OCI-M2 (cell line): ENCODE measurements at regions not wholly inside any gene's neighbourhood (a gene's known extent, or its start where the extent isn't known, plus 50 kb on each side); places are given as distances from the start of the nearest gene placed in this dataset.

Experiments
- DNase-seq: peaks from one replicate; lab custom pipeline; 2025; ENCODE audit not compliant: unreplicated experiment; lab: John Stamatoyannopoulos, UW

- DNase-seq, result no peak
Observed at GRCh38 chr12:125412506-125412905, 347.3 kb downstream of the AACS start.

GRCh38 chr12:125417446-125417845, 352.2 kb downstream of the AACS start:
- no peak for DNase-seq

- DNase-seq, result no peak
Observed at GRCh38 chr12:125418902-125419564, 353.8 kb downstream of the AACS start.

- no peak for DNase-seq
Observed at GRCh38 chr12:125424909-125425308, 359.7 kb downstream of the AACS start.

- no peak for DNase-seq
Observed at GRCh38 chr12:125431516-125431915, 366.3 kb downstream of the AACS start.

- DNase-seq, result no peak
Observed at GRCh38 chr12:125434131-125434530, 368.9 kb downstream of the AACS start.

GRCh38 chr12:125434936-125435443, 369.8 kb downstream of the AACS start:
- DNase-seq, result no peak

GRCh38 chr12:125435871-125436270, 370.6 kb downstream of the AACS start:
- no peak for DNase-seq

- no peak for DNase-seq
Observed at GRCh38 chr12:125436686-125437085, 371.5 kb downstream of the AACS start.

GRCh38 chr12:125440399-125440798, 375.2 kb downstream of the AACS start:
- no peak for DNase-seq

GRCh38 chr12:125443341-125443740, 378.1 kb downstream of the AACS start:
- no peak for DNase-seq

GRCh38 chr12:125451408-125451807, 386.2 kb downstream of the AACS start:
- no peak for DNase-seq

- DNase-seq, result no peak
Observed at GRCh38 chr12:125453751-125454150, 388.5 kb downstream of the AACS start.

GRCh38 chr12:125454291-125454690, 389.1 kb downstream of the AACS start:
- no peak for DNase-seq

- no peak for DNase-seq
Observed at GRCh38 chr12:125454786-125455480, 389.7 kb downstream of the AACS start.

- DNase-seq, result no peak
Observed at GRCh38 chr12:125455556-125455955, 390.3 kb downstream of the AACS start.

GRCh38 chr12:125458552-125459268, 393.5 kb downstream of the AACS start:
- no peak for DNase-seq

- DNase-seq, result no peak
Observed at GRCh38 chr12:125461831-125462230, 396.6 kb downstream of the AACS start.

GRCh38 chr12:125463386-125463785, 398.2 kb downstream of the AACS start:
- no peak for DNase-seq

- DNase-seq, result no peak
Observed at GRCh38 chr12:125467363-125467762, 402.1 kb downstream of the AACS start.

GRCh38 chr12:125469683-125470082, 404.4 kb downstream of the AACS start:
- DNase-seq, result no peak
